ENCODE measurements at regions not wholly inside any gene's neighbourhood (a gene's known extent, or its start where the extent isn't known, plus 50 kb on each side); places are given as distances from the start of the nearest gene placed in this dataset.

GRCh38 chr3:117165601-117166051, 456.0 kb downstream of the TUSC7 start:
- Mint-ChIP-seq H3K4me3 (no peak overlapping the region), H3K27ac (no peak overlapping the region), H3K4me1 (no peaks in the 10 kb centered on the region), H3K27me3 (no peaks in the 10 kb centered on the region), H3K9me3 (peaks cover 4% of the 10 kb centered on the region), H3K36me3 (no peaks in the 10 kb centered on the region)

GRCh38 chr3:117168896-117169295, 459.3 kb downstream of the TUSC7 start:
- H3K9me3 Mint-ChIP-seq, result peaks cover 15% of the 10 kb centered on the region
- H3K4me3 Mint-ChIP-seq, result no peak overlapping the region
- no peak overlapping the region for H3K27ac Mint-ChIP-seq
- no peaks in the 10 kb centered on the region for H3K27me3 Mint-ChIP-seq
- no peaks in the 10 kb centered on the region for H3K4me1 Mint-ChIP-seq
- no peaks in the 10 kb centered on the region for H3K36me3 Mint-ChIP-seq

GRCh38 chr3:117170094-117170493, 460.5 kb downstream of the TUSC7 start:
- no peaks in the 10 kb centered on the region for H3K4me1 Mint-ChIP-seq
- peaks cover 14% of the 10 kb centered on the region for H3K9me3 Mint-ChIP-seq
- no peaks in the 10 kb centered on the region for H3K27me3 Mint-ChIP-seq
- H3K27ac Mint-ChIP-seq, result no peak overlapping the region
- H3K36me3 Mint-ChIP-seq, result no peaks in the 10 kb centered on the region
- H3K4me3 Mint-ChIP-seq, result no peak overlapping the region

GRCh38 chr3:117171124-117171523, 461.5 kb downstream of the TUSC7 start:
- H3K9me3 Mint-ChIP-seq, result peaks cover 11% of the 10 kb centered on the region
- H3K27ac Mint-ChIP-seq, result no peak overlapping the region
- no peaks in the 10 kb centered on the region for H3K27me3 Mint-ChIP-seq
- H3K36me3 Mint-ChIP-seq, result no peaks in the 10 kb centered on the region
- no peaks in the 10 kb centered on the region for H3K4me1 Mint-ChIP-seq
- H3K4me3 Mint-ChIP-seq, result no peak overlapping the region

DNA sequence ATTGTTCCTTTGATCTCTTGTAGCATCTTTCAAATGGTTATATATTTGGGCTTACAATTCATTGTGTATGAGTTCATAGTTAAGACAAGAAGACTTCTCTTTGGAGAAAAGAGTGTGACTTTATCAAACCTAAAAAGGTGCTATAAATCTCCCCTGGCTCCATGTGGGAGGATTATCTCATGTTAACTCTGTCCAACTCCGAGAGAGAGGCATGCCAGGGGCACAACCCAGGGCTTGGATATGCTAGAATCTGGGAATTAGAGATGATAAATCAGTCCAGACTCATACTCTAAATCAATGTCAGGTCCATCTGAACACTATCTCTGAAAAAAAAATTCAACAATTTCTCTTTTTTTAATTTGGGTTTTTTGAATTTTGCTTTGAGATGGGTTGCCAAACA, 462.8 kb downstream of the TUSC7 start:
- Mint-ChIP-seq H3K4me1 (no peaks in the 10 kb centered on the region), H3K9me3 (peaks cover 11% of the 10 kb centered on the region), H3K4me3 (no peak overlapping the region), H3K27ac (no peak overlapping the region), H3K27me3 (no peaks in the 10 kb centered on the region), H3K36me3 (no peaks in the 10 kb centered on the region)

DNA sequence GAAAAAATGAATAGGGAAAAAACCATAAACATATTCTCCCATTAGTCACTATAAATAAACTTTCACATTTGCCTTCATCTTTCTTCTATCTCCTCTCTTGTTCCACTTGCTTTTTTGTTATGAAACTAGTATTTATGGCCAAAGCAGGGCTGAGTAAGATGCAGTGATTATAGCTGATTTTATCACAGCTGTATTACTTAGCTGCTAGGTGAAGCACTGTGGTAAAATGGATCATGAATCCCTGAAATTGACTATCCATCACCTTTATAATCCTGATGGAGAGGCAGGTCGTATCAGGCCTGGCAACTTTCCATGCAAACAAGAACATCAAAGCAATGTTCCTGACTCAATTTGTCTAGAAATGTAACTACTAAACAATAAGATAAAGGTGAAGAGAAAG, 471.6 kb downstream of the TUSC7 start:
- peaks cover 4% of the 10 kb centered on the region for H3K9me3 Mint-ChIP-seq
- no peak overlapping the region for H3K4me3 Mint-ChIP-seq
- no peaks in the 10 kb centered on the region for H3K27me3 Mint-ChIP-seq
- no peak overlapping the region for H3K27ac Mint-ChIP-seq
- no peaks in the 10 kb centered on the region for H3K36me3 Mint-ChIP-seq
- H3K4me1 Mint-ChIP-seq, result no peaks in the 10 kb centered on the region

DNA sequence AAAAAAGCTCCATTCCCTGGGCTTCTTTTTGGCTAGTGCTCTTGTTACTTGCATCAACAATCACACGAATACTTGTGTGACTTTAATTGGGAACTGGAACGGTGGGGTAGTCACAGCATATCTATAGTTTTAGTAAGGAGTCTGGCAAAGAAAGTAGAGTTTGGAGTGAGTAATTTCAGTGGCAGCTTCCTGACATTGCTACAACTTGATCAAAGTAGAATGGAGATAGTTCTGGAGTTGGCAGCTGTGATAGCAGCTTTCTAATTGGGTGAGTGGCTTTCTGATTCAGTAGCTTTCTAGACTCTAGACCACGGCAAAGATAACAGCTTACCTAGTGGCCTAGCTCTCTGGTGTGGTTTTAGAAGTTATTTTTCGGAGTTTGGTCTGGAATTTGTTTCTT, 475.0 kb downstream of the TUSC7 start:
- Mint-ChIP-seq H3K36me3 (no peaks in the 10 kb centered on the region), H3K4me1 (no peaks in the 10 kb centered on the region), H3K9me3 (peaks cover 4% of the 10 kb centered on the region), H3K27ac (no peak overlapping the region), H3K27me3 (no peaks in the 10 kb centered on the region), H3K4me3 (no peak overlapping the region)

GRCh38 chr3:117191245-117191644, 481.7 kb downstream of the TUSC7 start:
- H3K27ac Mint-ChIP-seq, result no peak overlapping the region
- H3K4me1 Mint-ChIP-seq, result no peaks in the 10 kb centered on the region
- no peak overlapping the region for H3K4me3 Mint-ChIP-seq
- no peaks in the 10 kb centered on the region for H3K9me3 Mint-ChIP-seq
- no peaks in the 10 kb centered on the region for H3K36me3 Mint-ChIP-seq
- H3K27me3 Mint-ChIP-seq, result no peaks in the 10 kb centered on the region

DNA sequence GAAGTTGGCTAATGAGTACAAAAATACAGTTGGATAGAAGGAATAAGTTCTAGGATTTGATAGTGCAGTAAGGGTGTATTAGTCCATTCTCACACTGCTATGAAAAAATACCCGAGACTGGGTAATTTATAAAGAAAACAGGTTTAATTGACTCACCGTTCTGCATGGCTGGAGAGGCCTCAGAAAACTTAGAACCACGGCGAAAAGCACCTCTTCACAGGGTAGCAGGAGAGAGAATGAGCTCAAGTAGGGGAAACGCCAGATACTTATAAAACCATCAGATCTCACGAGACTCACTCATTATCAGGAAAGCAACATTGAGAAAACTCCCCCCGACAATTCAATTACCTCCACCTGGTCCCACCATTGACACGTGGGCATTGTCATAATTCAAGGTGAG, 483.3 kb downstream of the TUSC7 start:
- Mint-ChIP-seq H3K27me3 (no peaks in the 10 kb centered on the region), H3K4me3 (no peak overlapping the region), H3K9me3 (no peaks in the 10 kb centered on the region), H3K27ac (no peak overlapping the region), H3K4me1 (no peaks in the 10 kb centered on the region), H3K36me3 (no peaks in the 10 kb centered on the region)

DNA sequence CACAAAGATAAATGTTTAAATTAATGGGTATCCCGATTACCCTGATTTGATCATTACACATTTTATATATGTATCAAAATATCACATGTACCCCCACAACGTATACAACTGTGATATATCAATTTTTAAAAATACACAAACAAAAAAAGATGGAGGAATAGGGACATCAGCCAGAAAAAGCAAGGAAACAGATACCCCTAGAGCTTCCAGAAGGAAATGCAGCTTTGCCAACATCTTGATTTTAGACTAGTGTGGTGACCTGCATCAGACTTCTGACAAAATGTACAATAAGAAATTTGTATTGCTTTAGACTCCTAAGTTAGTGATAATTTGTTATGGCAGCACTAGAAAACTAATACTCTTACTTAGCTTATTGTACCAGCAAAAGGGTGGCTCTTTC, 483.8 kb downstream of the TUSC7 start:
- no peak overlapping the region for H3K27ac Mint-ChIP-seq
- H3K36me3 Mint-ChIP-seq, result no peaks in the 10 kb centered on the region
- no peaks in the 10 kb centered on the region for H3K9me3 Mint-ChIP-seq
- no peak overlapping the region for H3K4me3 Mint-ChIP-seq
- no peaks in the 10 kb centered on the region for H3K27me3 Mint-ChIP-seq
- no peaks in the 10 kb centered on the region for H3K4me1 Mint-ChIP-seq

- no peaks in the 10 kb centered on the region for H3K36me3 Mint-ChIP-seq
- no peaks in the 10 kb centered on the region for H3K27me3 Mint-ChIP-seq
- no peaks in the 10 kb centered on the region for H3K4me1 Mint-ChIP-seq
- no peak overlapping the region for H3K27ac Mint-ChIP-seq
- H3K9me3 Mint-ChIP-seq, result peaks cover 5% of the 10 kb centered on the region
- no peak overlapping the region for H3K4me3 Mint-ChIP-seq
Measured at GRCh38 chr3:117195034-117195433, 485.5 kb downstream of the TUSC7 start.

GRCh38 chr3:117200962-117201361, 491.4 kb downstream of the TUSC7 start:
- Mint-ChIP-seq H3K4me3 (no peak overlapping the region), H3K27me3 (no peaks in the 10 kb centered on the region), H3K27ac (no peak overlapping the region), H3K36me3 (no peaks in the 10 kb centered on the region), H3K4me1 (no peaks in the 10 kb centered on the region), H3K9me3 (peaks cover 5% of the 10 kb centered on the region)

- H3K27ac Mint-ChIP-seq, result no peak overlapping the region
- H3K27me3 Mint-ChIP-seq, result no peaks in the 10 kb centered on the region
- no peaks in the 10 kb centered on the region for H3K4me1 Mint-ChIP-seq
- H3K9me3 Mint-ChIP-seq, result peaks cover 6% of the 10 kb centered on the region
- no peak overlapping the region for H3K4me3 Mint-ChIP-seq
- no peaks in the 10 kb centered on the region for H3K36me3 Mint-ChIP-seq
Measured at GRCh38 chr3:117201901-117202774, 492.6 kb downstream of the TUSC7 start.

- Mint-ChIP-seq H3K27ac (no peak overlapping the region), H3K9me3 (no peaks in the 10 kb centered on the region), H3K4me1 (no peaks in the 10 kb centered on the region), H3K4me3 (no peak overlapping the region), H3K36me3 (no peaks in the 10 kb centered on the region), H3K27me3 (no peaks in the 10 kb centered on the region)
Measured at GRCh38 chr3:117217355-117217754, 507.8 kb downstream of the TUSC7 start.

- no peaks in the 10 kb centered on the region for H3K9me3 Mint-ChIP-seq
- no peak overlapping the region for H3K27ac Mint-ChIP-seq
- H3K27me3 Mint-ChIP-seq, result no peaks in the 10 kb centered on the region
- no peak overlapping the region for H3K4me3 Mint-ChIP-seq
- no peaks in the 10 kb centered on the region for H3K4me1 Mint-ChIP-seq
- no peaks in the 10 kb centered on the region for H3K36me3 Mint-ChIP-seq
Measured at GRCh38 chr3:117217760-117218316, 508.3 kb downstream of the TUSC7 start.

GRCh38 chr3:117218641-117219048, 509.1 kb downstream of the TUSC7 start:
- Mint-ChIP-seq H3K4me3 (no peak overlapping the region), H3K9me3 (no peaks in the 10 kb centered on the region), H3K4me1 (no peaks in the 10 kb centered on the region), H3K27ac (no peak overlapping the region), H3K36me3 (no peaks in the 10 kb centered on the region), H3K27me3 (no peaks in the 10 kb centered on the region)
